Stimulated activated CD4-positive, alpha-beta T cell treated with anti-CD3 and anti-CD28 coated beads, TNF-alpha, amount 100 ng/mL, for 24 hours (primary cell): ENCODE measurements at regions not wholly inside any gene's neighbourhood (a gene's known extent, or its start where the extent isn't known, plus 50 kb on each side); places are given as distances from the start of the nearest gene placed in this dataset.

ENCODE experiments used
- DNase-seq, 3 experiments: peaks; one replicate each; pipeline ENCODE4 v3.0.0-alpha.2; 2020; ENCODE audit warnings: low read depth in 3 of 3

- DNase-seq: no peak
Measured at GRCh38 chr2:104758199-104758620, 95.7 kb upstream of the POU3F3 start.

- DNase-seq: no peak
Measured at GRCh38 chr2:104762031-104762430, 91.9 kb upstream of the POU3F3 start.

- DNase-seq: no peak
Measured at GRCh38 chr2:104766683-104767082, 87.2 kb upstream of the POU3F3 start.

GRCh38 chr2:104768694-104769093 lies 85.2 kb upstream of the POU3F3 start:
- no peak for DNase-seq

GRCh38 chr2:104769096-104769495 lies 84.8 kb upstream of the POU3F3 start:
- no peak for DNase-seq

GRCh38 chr2:104772996-104773395 lies 80.9 kb upstream of the POU3F3 start:
- DNase-seq: no peak

- no peak for DNase-seq
Measured at GRCh38 chr2:104774631-104775030, 79.3 kb upstream of the POU3F3 start.

GRCh38 chr2:104777721-104778120 lies 76.2 kb upstream of the POU3F3 start:
- no peak for DNase-seq

GRCh38 chr2:104781151-104781550 lies 72.8 kb upstream of the POU3F3 start:
- no peak for DNase-seq

- no peak for DNase-seq
Measured at GRCh38 chr2:104784264-104784663, 69.7 kb upstream of the POU3F3 start.

GRCh38 chr2:104786204-104786603 lies 67.7 kb upstream of the POU3F3 start:
- no peak for DNase-seq

GRCh38 chr2:104786821-104787220 lies 67.1 kb upstream of the POU3F3 start:
- no peak for DNase-seq

- DNase-seq: no peak
Measured at GRCh38 chr2:104787298-104788065, 66.4 kb upstream of the POU3F3 start.

- DNase-seq: no peak
Measured at GRCh38 chr2:104788742-104789455, 65.0 kb upstream of the POU3F3 start.

GRCh38 chr2:104790100-104790811 lies 63.7 kb upstream of the POU3F3 start:
- DNase-seq: no peak

- no peak for DNase-seq
Measured at GRCh38 chr2:104790901-104791495, 62.9 kb upstream of the POU3F3 start.

- no peak for DNase-seq
Measured at GRCh38 chr2:104793966-104794365, 59.9 kb upstream of the POU3F3 start.

GRCh38 chr2:104794441-104794840 lies 59.5 kb upstream of the POU3F3 start:
- no peak for DNase-seq
